A549 (cell line): ENCODE measurements at regions not wholly inside any gene's neighbourhood (a gene's known extent, or its start where the extent isn't known, plus 50 kb on each side); places are given as distances from the start of the nearest gene placed in this dataset.

ENCODE experiments used
- CBX2 ChIP-seq: fragments of 200-600 bp; sonication (generic); IDR thresholded peaks from 2 replicates; pipeline ENCODE4 v1.6.1; 2016; ENCODE audit warnings: low read depth, mild to moderate bottlenecking, borderline replicate concordance
- CEBPB ChIP-seq, 2 experiments: fragments of >200 bp in 1 of 2; sonication (Bioruptor Twin) in 1 of 2; formaldehyde crosslinking in 1 of 2; IDR thresholded peaks; 2 replicates each; pipeline ENCODE4 v1.6.1; 2012 to 2016
- HDAC2 ChIP-seq: fragments of 200-600 bp; sonication (generic); IDR thresholded peaks from 2 replicates; pipeline ENCODE4 v1.6.1; 2016
- MAZ ChIP-seq: fragments of 150-350 bp; IDR thresholded peaks from 2 replicates; pipeline ENCODE4 v1.6.1; 2014; ENCODE audit warnings: antibody characterized with exemption, low read depth, low read length, borderline replicate concordance
- NFE2L2 ChIP-seq: fragments of 150-350 bp; conservative IDR thresholded peaks from 2 replicates; pipeline ENCODE4 v1.6.1; 2014; ENCODE audit warnings: low read length
- POLR2A ChIP-seq: IDR thresholded peaks from 2 replicates; pipeline ENCODE4 v1.6.1; 2012; ENCODE audit warnings: mild to moderate bottlenecking, low read length
- RAD21 ChIP-seq, 2 experiments: fragments of >200 bp in 1 of 2; sonication (Bioruptor Twin) in 1 of 2; formaldehyde crosslinking in 1 of 2; IDR thresholded peaks in 1 of 2; conservative IDR thresholded peaks in 1 of 2; 2 replicates in 1 of 2; 3 replicates in 1 of 2; pipeline ENCODE4 v1.6.1; 2012 to 2018; ENCODE audit warnings: inconsistent platforms in 1 of 2
- ZNF302 ChIP-seq: fragments of 250-450 bp; sonication (Bioruptor Pico); IDR thresholded peaks from 2 replicates; pipeline ENCODE4 v1.9.0; 2021; ENCODE audit warnings: inconsistent platforms, mild to moderate bottlenecking, moderate library complexity
- TF ChIP-seq, protein P1 (sequence below): IDR thresholded peaks from 2 replicates; pipeline ENCODE4 v1.6.1; 2012
- TF ChIP-seq, protein P2 (sequence below): fragments of >200 bp; sonication (Bioruptor Twin); formaldehyde crosslinking; IDR thresholded peaks from 3 replicates; pipeline ENCODE4 v1.5.1; 2016
- TF ChIP-seq, protein P3 (sequence below): fragments of 150-350 bp; IDR thresholded peaks from 2 replicates; pipeline ENCODE4 v1.6.1; 2014; ENCODE audit warnings: low read depth, mild to moderate bottlenecking, low read length

DNA sequence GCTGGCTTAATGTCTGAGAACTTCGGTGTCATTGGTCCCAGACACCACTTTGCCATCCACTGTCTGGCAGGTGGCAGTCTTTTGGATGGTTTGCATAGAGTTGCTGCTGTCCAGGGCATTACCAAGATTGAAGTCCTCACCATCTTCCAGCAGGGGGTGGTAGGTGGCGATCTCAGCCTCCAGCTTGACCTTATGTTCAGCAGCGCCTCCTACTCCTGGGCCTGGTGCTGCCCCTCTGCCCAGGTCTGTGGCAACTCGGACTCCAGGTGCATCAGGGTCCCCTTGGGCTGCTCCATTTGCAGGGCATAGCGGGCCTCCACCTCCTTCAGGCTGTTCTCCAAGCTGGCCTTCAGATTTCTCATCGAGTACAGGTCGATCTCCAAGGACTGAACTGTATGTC, 573.3 kb upstream of the NCAM2 start:
- TF ChIP-seq, protein P1, sequence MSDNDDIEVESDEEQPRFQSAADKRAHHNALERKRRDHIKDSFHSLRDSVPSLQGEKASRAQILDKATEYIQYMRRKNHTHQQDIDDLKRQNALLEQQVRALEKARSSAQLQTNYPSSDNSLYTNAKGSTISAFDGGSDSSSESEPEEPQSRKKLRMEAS: no peak
- TF ChIP-seq, protein P2, sequence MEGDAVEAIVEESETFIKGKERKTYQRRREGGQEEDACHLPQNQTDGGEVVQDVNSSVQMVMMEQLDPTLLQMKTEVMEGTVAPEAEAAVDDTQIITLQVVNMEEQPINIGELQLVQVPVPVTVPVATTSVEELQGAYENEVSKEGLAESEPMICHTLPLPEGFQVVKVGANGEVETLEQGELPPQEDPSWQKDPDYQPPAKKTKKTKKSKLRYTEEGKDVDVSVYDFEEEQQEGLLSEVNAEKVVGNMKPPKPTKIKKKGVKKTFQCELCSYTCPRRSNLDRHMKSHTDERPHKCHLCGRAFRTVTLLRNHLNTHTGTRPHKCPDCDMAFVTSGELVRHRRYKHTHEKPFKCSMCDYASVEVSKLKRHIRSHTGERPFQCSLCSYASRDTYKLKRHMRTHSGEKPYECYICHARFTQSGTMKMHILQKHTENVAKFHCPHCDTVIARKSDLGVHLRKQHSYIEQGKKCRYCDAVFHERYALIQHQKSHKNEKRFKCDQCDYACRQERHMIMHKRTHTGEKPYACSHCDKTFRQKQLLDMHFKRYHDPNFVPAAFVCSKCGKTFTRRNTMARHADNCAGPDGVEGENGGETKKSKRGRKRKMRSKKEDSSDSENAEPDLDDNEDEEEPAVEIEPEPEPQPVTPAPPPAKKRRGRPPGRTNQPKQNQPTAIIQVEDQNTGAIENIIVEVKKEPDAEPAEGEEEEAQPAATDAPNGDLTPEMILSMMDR: no peak
- TF ChIP-seq NFE2L2: no peak
- TF ChIP-seq ZNF302 (CRISPR knock-in tag): no peak
- TF ChIP-seq, protein P3, sequence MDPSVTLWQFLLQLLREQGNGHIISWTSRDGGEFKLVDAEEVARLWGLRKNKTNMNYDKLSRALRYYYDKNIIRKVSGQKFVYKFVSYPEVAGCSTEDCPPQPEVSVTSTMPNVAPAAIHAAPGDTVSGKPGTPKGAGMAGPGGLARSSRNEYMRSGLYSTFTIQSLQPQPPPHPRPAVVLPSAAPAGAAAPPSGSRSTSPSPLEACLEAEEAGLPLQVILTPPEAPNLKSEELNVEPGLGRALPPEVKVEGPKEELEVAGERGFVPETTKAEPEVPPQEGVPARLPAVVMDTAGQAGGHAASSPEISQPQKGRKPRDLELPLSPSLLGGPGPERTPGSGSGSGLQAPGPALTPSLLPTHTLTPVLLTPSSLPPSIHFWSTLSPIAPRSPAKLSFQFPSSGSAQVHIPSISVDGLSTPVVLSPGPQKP: no peak
- TF ChIP-seq POLR2A: no peak
- no peak for TF ChIP-seq MAZ
- no peak for TF ChIP-seq HDAC2
- no peak for TF ChIP-seq CEBPB (IDR thresholded peaks at IDR 0.05)
- no peak for TF ChIP-seq CBX2
- TF ChIP-seq RAD21 (conservative IDR thresholded peaks at IDR 0.05 in 1 of 2, IDR thresholded peaks at IDR 0.05 in 1 of 2): no peak
